ENCODE measurements at regions not wholly inside any gene's neighbourhood (a gene's known extent, or its start where the extent isn't known, plus 50 kb on each side); places are given as distances from the start of the nearest gene placed in this dataset.

DNA sequence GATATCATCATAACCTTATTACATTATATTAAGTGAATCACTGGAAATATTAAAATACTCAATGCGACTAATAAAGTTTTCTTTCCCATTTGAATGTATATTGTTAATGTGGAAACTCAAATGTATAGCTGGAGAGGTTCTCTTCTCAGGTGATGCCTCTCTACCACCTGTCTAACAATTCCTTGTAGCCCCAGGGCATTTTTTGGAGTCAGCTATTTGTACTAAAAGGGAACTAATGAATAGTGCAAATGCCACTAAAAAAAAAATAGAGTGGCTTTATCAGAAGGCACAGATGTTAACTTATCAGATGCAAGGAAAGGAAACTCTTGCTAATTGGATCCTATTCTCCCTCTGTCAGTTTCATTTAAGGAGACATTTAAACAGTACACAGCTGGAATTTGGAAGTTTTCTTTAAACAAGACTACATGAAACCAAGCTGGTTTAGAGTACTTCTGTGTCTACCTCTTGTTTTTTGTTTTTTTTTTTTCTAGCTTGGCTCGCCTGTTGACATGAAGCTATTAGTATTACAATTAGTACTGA is 897.0 kb upstream of the SLC35B3 start:
- TF ChIP-seq POLR2A (IDR thresholded peaks at IDR 0.05) (no peak), CTCF (IDR thresholded peaks at IDR 0.05) (no peak)
